HepG2 (cell line): ENCODE measurements at regions not wholly inside any gene's neighbourhood (a gene's known extent, or its start where the extent isn't known, plus 50 kb on each side); places are given as distances from the start of the nearest gene placed in this dataset.

Experiments
- ATAC-seq: fragments of 200-7000 bp; cut with Tn5 transposase; 3 replicates; pipeline ENCODE4 v1.9.1; 2020; ENCODE audit warnings: mild to moderate bottlenecking, moderate library complexity
- BruUV-seq: library from RNA; stranded (reverse); fragments of 400-500 nt; replicated peaks from 2 replicates; lab custom pipeline; 2021; lab: Mats Ljungman, UMichigan
- CTCF ChIA-PET: fragments of 300-600 bp; formaldehyde crosslinking; extraction: SDS; loops from one replicate; lab custom pipeline; 2021; ENCODE audit warnings: low total read pairs, inconsistent platforms, low intra/inter-chr PET ratio; lab: Yijun Ruan, JAX
- POLR2A ChIA-PET: fragments of 350-600 bp; sonication (Branson Sonifier 250); formaldehyde crosslinking; loops from one replicate; lab custom pipeline; 2020; ENCODE audit warnings: antibody characterized with exemption, inconsistent platforms; lab: Yijun Ruan, JAX
- DNase-seq: peaks from one replicate; pipeline ENCODE4 v3.0.0-alpha.2; 2015; ENCODE audit warnings: low spot score
- FAIRE-seq: peaks from 3 replicates; lab custom pipeline; 2011; peaks lifted over from hg19 to GRCh38; lab: Jason Lieb, UNC
- H2AFZ ChIP-seq: one replicate; pipeline ENCODE4 v1.6.1; 2011; ENCODE audit warnings: low read length, inconsistent platforms
- H3K27ac ChIP-seq: fragments of 300-600 bp; 3 replicates; pipeline ENCODE4 v1.8.0; 2011; ENCODE audit warnings: mixed run types, mild to moderate bottlenecking, mixed read lengths, low read length, inconsistent platforms; ENCODE audit not compliant: insufficient read depth; ENCODE audit errors: extremely low read length
- H3K27me3 ChIP-seq, 2 experiments: fragments of 200-600 bp in 1 of 2; 2 replicates in 1 of 2; 3 replicates in 1 of 2; pipeline versions ENCODE4 v1.6.0 to v1.8.0; 2011; ENCODE audit warnings: low read length in 2 of 2, mild to moderate bottlenecking in 2 of 2, moderate library complexity in 2 of 2, inconsistent platforms in 1 of 2; ENCODE audit not compliant: insufficient read depth in 2 of 2, control insufficient read depth in 1 of 2
- H3K36me3 ChIP-seq, 2 experiments: fragments of 200-600 bp in 1 of 2; replicated peaks in 1 of 2; 2 replicates in 1 of 2; 3 replicates in 1 of 2; pipeline versions ENCODE4 v1.5.1 to v1.8.0; 2011; ENCODE audit warnings: low read length in 2 of 2, inconsistent platforms in 1 of 2; ENCODE audit not compliant: insufficient read depth in 2 of 2, control insufficient read depth in 1 of 2
- H3K4me1 ChIP-seq: 2 replicates; pipeline ENCODE4 v1.5.1; 2012; ENCODE audit warnings: low read length, inconsistent platforms; ENCODE audit not compliant: insufficient read depth
- H3K4me2 ChIP-seq: 2 replicates; pipeline ENCODE4 v1.6.0; 2011; ENCODE audit warnings: low read depth, low read length, inconsistent platforms
- H3K4me3 ChIP-seq, 3 experiments: fragments of 200-600 bp in 1 of 3; sonication (generic), shearing (Covaris generic) in 1 of 3; replicated peaks in 1 of 3; 2 replicates each; pipeline ENCODE4 v1.5.1; 2011 to 2016; ENCODE audit warnings: low read length in 3 of 3, inconsistent platforms in 2 of 3, low read depth in 2 of 3, mild to moderate bottlenecking in 2 of 3, control low read depth in 1 of 3, mixed read lengths in 1 of 3; ENCODE audit not compliant: insufficient read depth in 1 of 3
- H3K79me2 ChIP-seq: one replicate; pipeline ENCODE4 v1.6.1; 2011; ENCODE audit warnings: low read length, inconsistent platforms; ENCODE audit not compliant: insufficient read depth
- H3K9ac ChIP-seq: 2 replicates; pipeline ENCODE4 v1.6.0; 2011; ENCODE audit warnings: mild to moderate bottlenecking, low read depth, low read length, inconsistent platforms; ENCODE audit not compliant: insufficient read depth
- H3K9me3 ChIP-seq: 2 replicates; pipeline ENCODE4 v1.5.1; 2012; ENCODE audit warnings: mild to moderate bottlenecking, low read length
- H4K20me1 ChIP-seq: 2 replicates; pipeline ENCODE4 v1.6.0; 2011; ENCODE audit warnings: inconsistent platforms, mild to moderate bottlenecking, low read length, moderate library complexity; ENCODE audit not compliant: insufficient read depth
- CBX5 ChIP-seq: sonication (generic); formaldehyde crosslinking; IDR thresholded peaks from 2 replicates; pipeline ENCODE4 v1.4.0; 2020; ENCODE audit warnings: missing genetic modification reagents, borderline replicate concordance
- HNRNPLL ChIP-seq: fragments of 200-400 bp; formaldehyde crosslinking; IDR thresholded peaks from 2 replicates; pipeline ENCODE4 v1.6.1; 2017; ENCODE audit warnings: mild to moderate bottlenecking, low read depth, low read length; ENCODE audit not compliant: poor library complexity, severe bottlenecking
- HOXA9 ChIP-seq: sonication (generic); formaldehyde crosslinking; IDR thresholded peaks from 2 replicates; pipeline ENCODE4 v1.8.1; 2022; ENCODE audit warnings: missing genetic modification reagents, mild to moderate bottlenecking, moderate library complexity, borderline replicate concordance
- IRX3 ChIP-seq: sonication (generic); formaldehyde crosslinking; IDR thresholded peaks from 2 replicates; pipeline ENCODE4 v1.8.1; 2023; ENCODE audit warnings: mild to moderate bottlenecking, low read depth, missing genetic modification reagents, borderline replicate concordance
- KLF9 ChIP-seq: IDR thresholded peaks from 2 replicates; pipeline ENCODE4 v1.6.1; 2016; ENCODE audit warnings: low read depth
- PHF20 ChIP-seq: sonication (generic); formaldehyde crosslinking; IDR thresholded peaks from 2 replicates; pipeline ENCODE4 v1.5.0; 2020; ENCODE audit warnings: mild to moderate bottlenecking, missing genetic modification reagents
- SIN3A ChIP-seq: IDR thresholded peaks from 2 replicates; pipeline ENCODE4 v1.6.1; 2011; ENCODE audit warnings: low read depth, mild to moderate bottlenecking, control low read depth, low read length, borderline replicate concordance
- SMAD9 ChIP-seq: sonication (generic); formaldehyde crosslinking; IDR thresholded peaks from 2 replicates; pipeline ENCODE4 v1.5.1; 2020; ENCODE audit warnings: mild to moderate bottlenecking, missing genetic modification reagents
- SRSF1 ChIP-seq: fragments of 200-400 bp; formaldehyde crosslinking; optimal IDR thresholded peaks from 2 replicates; pipeline ENCODE3; 2017; ENCODE audit warnings: mild to moderate bottlenecking, low read depth, low read length, moderate library complexity
- ZNF546 ChIP-seq: sonication (generic); formaldehyde crosslinking; conservative IDR thresholded peaks from 2 replicates; pipeline ENCODE4 v1.8.1; 2023; ENCODE audit warnings: mild to moderate bottlenecking, missing genetic modification reagents
- ZNF644 ChIP-seq: IDR thresholded peaks from 2 replicates; pipeline ENCODE4 v1.6.1; 2016; ENCODE audit warnings: low read depth
- ZNF687 ChIP-seq: sonication (generic); formaldehyde crosslinking; IDR thresholded peaks from 2 replicates; pipeline ENCODE4 v1.5.1; 2020; ENCODE audit warnings: mild to moderate bottlenecking, missing genetic modification reagents, moderate library complexity
- ZNF83 ChIP-seq: sonication (generic); formaldehyde crosslinking; IDR thresholded peaks from 2 replicates; pipeline ENCODE4 v1.4.0; 2020; ENCODE audit warnings: missing genetic modification reagents, mild to moderate bottlenecking, borderline replicate concordance
- WGBS: methylation state at CpG from one replicate; pipeline ENCODE4 v1.1.6; 2017; ENCODE audit warnings: low lambda C conversion rate; 5-methylcytosine and 5-hydroxymethylcytosine counted together
- in situ Hi-C: cut with HindIII; loops from 2 replicates; pipeline ENCODE4 v1.10.0; 2017; ENCODE audit warnings: low pct_unique_long_range_greater_than_20kb; ENCODE audit not compliant: extremely low pct_ligation_motif_present
- intact Hi-C: fragments of 100-400 bp; cut with micrococcal nuclease; formaldehyde crosslinking; loops from one replicate; pipeline ENCODE4 v1.10.0; 2022; ENCODE audit not compliant: unreplicated experiment

GRCh38 chrX:94454606-94455005 is 780.6 kb downstream of the FAM133A start (continued):
- no peak for TF ChIP-seq ZNF83 (CRISPR knock-in tag)
- TF ChIP-seq SMAD9 (CRISPR knock-in tag) = no peak
- no peak for TF ChIP-seq ZNF546 (CRISPR knock-in tag)
- TF ChIP-seq IRX3 (CRISPR knock-in tag) = no peak

DNA sequence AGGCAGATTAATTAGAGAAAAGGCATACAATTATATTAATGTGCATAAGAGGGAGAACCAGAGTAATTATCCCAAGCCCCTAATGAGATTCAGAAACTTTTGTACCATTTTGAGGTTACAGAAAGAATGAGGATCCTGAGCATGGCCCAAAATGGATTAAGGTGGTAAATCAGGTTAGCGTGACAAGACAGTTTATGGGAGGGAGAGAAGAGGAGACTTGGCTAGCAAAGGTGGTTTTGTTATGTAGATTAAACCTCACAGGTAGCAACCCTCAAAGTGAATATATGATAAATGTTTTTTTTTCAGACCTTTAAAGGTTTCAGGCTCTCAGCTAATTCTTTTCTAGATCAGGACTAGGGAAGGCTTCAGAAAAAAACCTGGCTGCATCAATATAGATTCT is 781.8 kb downstream of the FAM133A start:
- no peak overlapping the region for H3K4me2 ChIP-seq
- no peaks in the 10 kb centered on the region for H3K27me3 ChIP-seq
- DNase-seq (no peak), ATAC-seq (no peak), FAIRE-seq (no peak)
- BruUV-seq = no TSS peak
- no peak overlapping the region for H3K9ac ChIP-seq
- POLR2A ChIA-PET = no interaction called here
- no peak overlapping the region for H2AFZ ChIP-seq
- intact Hi-C loops = no loop called here
- no peaks in the 10 kb centered on the region for H4K20me1 ChIP-seq
- H3K36me3 ChIP-seq = no peaks in the 10 kb centered on the region
- H3K9me3 ChIP-seq = no peaks in the 10 kb centered on the region
- H3K27ac ChIP-seq = no peak overlapping the region
- 0% methylated on average over 1 of the region's 1 CpG for WGBS
- in situ Hi-C loops = no loop called here
- no peaks in the 10 kb centered on the region for H3K4me1 ChIP-seq
- no peaks in the 10 kb centered on the region for H3K79me2 ChIP-seq
- CTCF ChIA-PET = no interaction called here
- H3K4me3 ChIP-seq = no peak overlapping the region
- no peak for TF ChIP-seq HNRNPLL
- no peak for TF ChIP-seq KLF9
- no peak for TF ChIP-seq HOXA9 (CRISPR knock-in tag)
- TF ChIP-seq ZNF687 = no peak
- no peak for TF ChIP-seq SIN3A
- no peak for TF ChIP-seq PHF20
- TF ChIP-seq SRSF1 = no peak
- no peak for TF ChIP-seq ZNF644
- TF ChIP-seq CBX5 (CRISPR knock-in tag) = no peak
